ENCODE measurements at regions not wholly inside any gene's neighbourhood (a gene's known extent, or its start where the extent isn't known, plus 50 kb on each side); places are given as distances from the start of the nearest gene placed in this dataset.

- no peak overlapping the region for H3K9ac ChIP-seq (ENCODE audit: extremely low read depth, insufficient read length, low read length)
- H2BK12ac ChIP-seq (ENCODE audit: insufficient read length, low read depth, low read length): no peak overlapping the region
- H4K5ac ChIP-seq (ENCODE audit: insufficient read length, low read depth, low read length): no peak overlapping the region
- no CpG with 5 or more reads among the region's 1 CpG for WGBS (ENCODE audit: extremely low coverage, insufficient read length, low lambda C conversion rate)
- no peak overlapping the region for H2AFZ ChIP-seq (ENCODE audit: low read length)
- H3K23me2 ChIP-seq (ENCODE audit: insufficient read length, low read depth, low read length, poor library complexity, severe bottlenecking): no peaks in the 10 kb centered on the region
- no peak overlapping the region for H4K8ac ChIP-seq (replicated peaks; ENCODE audit: insufficient read length, low read depth, low read length)
- no peak overlapping the region for H3K14ac ChIP-seq (ENCODE audit: insufficient read depth, low read length)
- H4K91ac ChIP-seq (ENCODE audit: insufficient read length, low read depth, low read length): no peak overlapping the region
- no peak overlapping the region for H3K27ac Mint-ChIP-seq
- no peak overlapping the region for H3T11ph ChIP-seq (ENCODE audit: low read length)
- no peak for DNase-seq
- TF ChIP-seq CTCF (conservative IDR thresholded peaks at IDR 0.05): no peak
- no peaks in the 10 kb centered on the region for H3K79me2 ChIP-seq (ENCODE audit: insufficient read depth, low read length)
- no peaks in the 10 kb centered on the region for H3K79me1 ChIP-seq (ENCODE audit: insufficient read depth, low read depth, low read length, poor library complexity, severe bottlenecking)
- no peak overlapping the region for H3K23ac ChIP-seq (ENCODE audit: insufficient read length, low read depth, low read length)
- no peak overlapping the region for H2BK120ac ChIP-seq (ENCODE audit: low read depth, low read length, poor library complexity, severe bottlenecking)
- H3K4me2 ChIP-seq (ENCODE audit: insufficient read depth, insufficient read length, low read length): no peak overlapping the region
- no peak overlapping the region for H2BK5ac ChIP-seq (ENCODE audit: insufficient read length, low read length)
- no peak overlapping the region for H2BK15ac ChIP-seq (ENCODE audit: low read depth, low read length)
- no peaks in the 10 kb centered on the region for H4K20me1 ChIP-seq (ENCODE audit: control insufficient read depth, insufficient read depth, insufficient read length)
- no peaks in the 10 kb centered on the region for H3K27me3 ChIP-seq (ENCODE audit: insufficient read depth, low read length)
- H2BK20ac ChIP-seq (ENCODE audit: low read depth, low read length, poor library complexity, severe bottlenecking): no peak overlapping the region
- H3K4me1 ChIP-seq (ENCODE audit: insufficient read depth, low read length): no peaks in the 10 kb centered on the region
- no peak overlapping the region for H3K18ac ChIP-seq (ENCODE audit: insufficient read length, low read depth, low read length)
- H3K27ac ChIP-seq (ENCODE audit: insufficient read length, low read depth, low read length): no peak overlapping the region
- H3K4me1 Mint-ChIP-seq: peaks cover 3% of the 10 kb centered on the region in 2 experiments; a peak in 3 of 4 replicates
- H2AK5ac ChIP-seq (ENCODE audit: insufficient read length, low read length): no peak overlapping the region
- no peak overlapping the region for H3K56ac ChIP-seq (ENCODE audit: insufficient read length, low read depth, low read length)
- no peaks in the 10 kb centered on the region for H3K36me3 Mint-ChIP-seq (ENCODE audit: insufficient read depth in 1 of 3, low read depth in 3 of 3)
- H3K4ac ChIP-seq (ENCODE audit: low read depth, low read length): no peak overlapping the region
- no peak overlapping the region for H3K4me3 Mint-ChIP-seq
- no peaks in the 10 kb centered on the region for H3K9me3 Mint-ChIP-seq
- no peaks in the 10 kb centered on the region for H3K27me3 Mint-ChIP-seq (ENCODE audit: low read depth)
- H3K9me3 ChIP-seq (ENCODE audit: control insufficient read depth, low read depth, low read length): no peaks in the 10 kb centered on the region
Measured at GRCh38 chr2:147632198-147632597, 212.6 kb upstream of the ACVR2A start.
